ENCODE measurements at regions not wholly inside any gene's neighbourhood (a gene's known extent, or its start where the extent isn't known, plus 50 kb on each side); places are given as distances from the start of the nearest gene placed in this dataset.
"Not testable (repeated sequence)": the region's sequence is repeated elsewhere in the genome, so short reads cannot be mapped to it uniquely, and the experiment has no call there.

DNA sequence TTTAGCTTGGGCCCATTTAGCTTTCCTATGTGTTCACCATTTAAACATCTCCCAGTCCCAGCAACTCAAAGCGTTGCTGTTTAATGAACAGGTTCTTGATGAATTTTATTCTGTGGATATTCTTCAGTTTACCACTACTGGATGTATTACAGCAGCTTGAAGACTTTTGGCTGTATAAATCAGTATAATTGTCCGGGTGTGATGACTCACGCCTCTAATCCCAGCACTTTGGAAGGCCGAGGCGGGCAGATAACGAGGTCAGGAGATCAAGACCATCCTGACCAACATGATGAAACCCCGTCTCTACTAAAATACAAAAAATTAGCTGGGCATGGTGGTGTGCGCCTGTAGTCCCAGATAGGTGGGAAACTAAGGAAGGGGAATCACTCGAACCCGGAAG, 1286.7 kb upstream of the EYS start:
- not testable (repeated sequence) for H3K4me1 ChIP-seq (ENCODE audit: control insufficient read depth in 3 of 3, insufficient read depth in 3 of 3, low read length in 3 of 3); H3K9ac ChIP-seq (ENCODE audit: low read depth in 1 of 3, low read length in 3 of 3); H3K4me3 ChIP-seq (ENCODE audit: low read length in 3 of 3); H3K9me3 ChIP-seq (ENCODE audit: control insufficient read depth in 3 of 3, low read length in 3 of 3); H3K27ac ChIP-seq (ENCODE audit: low read depth, low read length); H3K36me3 ChIP-seq (ENCODE audit: control insufficient read depth in 3 of 3, insufficient read depth in 3 of 3, low read length in 3 of 3); H3K27me3 ChIP-seq (ENCODE audit: control insufficient read depth in 3 of 3, insufficient read depth in 3 of 3, low read length in 3 of 3)

DNA sequence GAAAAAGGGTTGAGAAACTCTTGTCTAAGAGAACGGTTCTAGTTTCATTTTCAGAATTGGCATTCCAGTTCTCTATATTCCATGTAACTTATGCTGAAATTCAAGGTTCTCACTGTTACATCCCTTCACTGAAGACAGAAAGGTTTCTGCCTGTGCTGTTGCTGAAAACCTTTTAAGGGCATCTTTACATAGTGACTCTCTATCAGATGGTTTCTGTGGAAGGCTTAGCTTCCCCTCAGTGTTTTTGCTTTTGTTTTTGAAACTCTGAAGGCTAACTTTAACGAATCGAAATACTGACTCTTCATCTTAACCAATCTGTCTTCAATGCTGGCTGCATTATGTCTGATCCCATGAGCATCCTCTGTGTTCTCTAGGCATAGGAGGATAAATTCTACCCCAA, 1286.2 kb upstream of the EYS start:
- no peaks in the 10 kb centered on the region for H3K27me3 ChIP-seq (ENCODE audit: control insufficient read depth in 3 of 3, insufficient read depth in 3 of 3, low read length in 3 of 3)
- H3K27ac ChIP-seq (ENCODE audit: low read depth, low read length): no peak overlapping the region
- H3K36me3 ChIP-seq (ENCODE audit: control insufficient read depth in 3 of 3, insufficient read depth in 3 of 3, low read length in 3 of 3): no peaks in the 10 kb centered on the region
- no peaks in the 10 kb centered on the region for H3K4me1 ChIP-seq (ENCODE audit: control insufficient read depth in 3 of 3, insufficient read depth in 3 of 3, low read length in 3 of 3)
- H3K9me3 ChIP-seq (ENCODE audit: control insufficient read depth in 3 of 3, low read length in 3 of 3): no peaks in the 10 kb centered on the region
- no peak overlapping the region for H3K4me3 ChIP-seq (ENCODE audit: low read length in 3 of 3)
- no peak overlapping the region for H3K9ac ChIP-seq (ENCODE audit: low read depth in 1 of 3, low read length in 3 of 3)

DNA sequence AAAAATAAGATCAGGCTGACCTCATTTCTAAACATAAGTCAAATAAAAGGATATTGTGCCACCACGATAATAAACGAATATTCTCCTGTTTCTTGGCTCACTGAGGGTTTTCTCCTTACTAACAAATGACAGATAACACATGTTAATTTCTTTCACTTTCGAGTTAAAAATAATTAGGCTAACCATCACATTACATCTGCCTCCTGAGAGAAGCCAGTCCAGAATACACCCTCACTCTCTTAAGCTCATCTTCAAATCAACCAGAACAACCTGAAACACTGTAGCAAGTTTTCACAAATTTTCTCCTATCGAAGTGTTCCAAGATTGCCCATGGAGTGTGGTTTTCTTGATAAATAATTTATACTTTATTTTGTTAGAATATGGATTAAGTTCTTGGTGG, 1285.6 kb upstream of the EYS start:
- H3K4me1 ChIP-seq (ENCODE audit: control insufficient read depth in 3 of 3, insufficient read depth in 3 of 3, low read length in 3 of 3): no peaks in the 10 kb centered on the region
- no peak overlapping the region for H3K4me3 ChIP-seq (ENCODE audit: low read length in 3 of 3)
- no peaks in the 10 kb centered on the region for H3K36me3 ChIP-seq (ENCODE audit: control insufficient read depth in 3 of 3, insufficient read depth in 3 of 3, low read length in 3 of 3)
- no peak overlapping the region for H3K27ac ChIP-seq (ENCODE audit: low read depth, low read length)
- no peaks in the 10 kb centered on the region for H3K27me3 ChIP-seq (ENCODE audit: control insufficient read depth in 3 of 3, insufficient read depth in 3 of 3, low read length in 3 of 3)
- no peak overlapping the region for H3K9ac ChIP-seq (ENCODE audit: low read depth in 1 of 3, low read length in 3 of 3)
- no peaks in the 10 kb centered on the region for H3K9me3 ChIP-seq (ENCODE audit: control insufficient read depth in 3 of 3, low read length in 3 of 3)

DNA sequence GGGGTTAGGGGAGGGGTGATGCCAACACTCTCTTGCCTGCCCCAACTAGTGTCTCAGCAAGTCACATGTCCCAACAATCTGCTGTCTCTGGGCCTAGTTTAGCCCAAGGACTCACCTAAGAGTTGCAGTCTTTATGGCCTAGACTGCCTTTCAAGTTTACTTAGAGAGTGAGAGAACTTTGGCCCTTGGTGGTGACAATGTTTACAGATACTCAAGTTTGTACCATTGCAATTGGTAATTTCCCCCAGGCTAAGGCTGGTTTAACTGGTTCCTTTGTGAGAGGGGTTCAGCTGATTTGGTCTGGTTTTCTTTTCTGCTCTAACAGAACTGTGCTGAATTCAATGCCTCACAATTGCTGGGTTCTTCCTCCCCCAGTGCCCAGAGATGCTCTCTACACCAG, 1279.9 kb upstream of the EYS start:
- Histone ChIP-seq H3K27me3 (ENCODE audit: control insufficient read depth in 3 of 3, insufficient read depth in 3 of 3, low read length in 3 of 3) (no peaks in the 10 kb centered on the region), H3K4me1 (ENCODE audit: control insufficient read depth in 3 of 3, insufficient read depth in 3 of 3, low read length in 3 of 3) (no peaks in the 10 kb centered on the region), H3K9me3 (ENCODE audit: control insufficient read depth in 3 of 3, low read length in 3 of 3) (peaks cover 0 to 4% (median 3%) of the 10 kb centered on the region in 3 donors), H3K36me3 (ENCODE audit: control insufficient read depth in 3 of 3, insufficient read depth in 3 of 3, low read length in 3 of 3) (no peaks in the 10 kb centered on the region), H3K27ac (ENCODE audit: low read depth, low read length) (no peak overlapping the region), H3K4me3 (ENCODE audit: low read length in 3 of 3) (no peak overlapping the region), H3K9ac (ENCODE audit: low read depth in 1 of 3, low read length in 3 of 3) (no peak overlapping the region)

GRCh38 chr6:66985816-66986215, 1278.8 kb upstream of the EYS start:
- Histone ChIP-seq H3K27ac (ENCODE audit: low read depth, low read length) (no peak overlapping the region), H3K4me1 (ENCODE audit: control insufficient read depth in 3 of 3, insufficient read depth in 3 of 3, low read length in 3 of 3) (no peaks in the 10 kb centered on the region), H3K9me3 (ENCODE audit: control insufficient read depth in 3 of 3, low read length in 3 of 3) (peaks cover 0 to 4% (median 3%) of the 10 kb centered on the region in 3 donors), H3K27me3 (ENCODE audit: control insufficient read depth in 3 of 3, insufficient read depth in 3 of 3, low read length in 3 of 3) (no peaks in the 10 kb centered on the region), H3K4me3 (ENCODE audit: low read length in 3 of 3) (no peak overlapping the region), H3K36me3 (ENCODE audit: control insufficient read depth in 3 of 3, insufficient read depth in 3 of 3, low read length in 3 of 3) (no peaks in the 10 kb centered on the region), H3K9ac (ENCODE audit: low read depth in 1 of 3, low read length in 3 of 3) (no peak overlapping the region)

DNA sequence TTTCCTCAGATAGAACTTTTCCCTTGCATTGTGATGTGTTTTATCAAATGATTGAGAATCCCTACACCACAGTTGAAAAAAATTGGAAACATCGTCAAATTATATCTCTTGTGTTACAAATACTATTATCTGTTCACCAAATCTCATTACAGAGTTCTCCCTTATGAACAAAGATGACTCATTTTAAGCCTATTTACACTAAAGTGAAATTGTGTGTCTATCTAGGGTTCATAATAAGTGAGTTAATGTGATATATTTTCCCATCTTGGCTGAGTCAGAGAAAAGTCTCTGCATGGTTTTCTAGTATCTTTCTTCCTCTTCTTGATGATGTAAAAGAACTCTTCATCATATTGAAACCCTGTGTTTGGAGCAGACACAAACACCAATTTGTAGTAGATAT, 1263.3 kb upstream of the EYS start:
- H3K9me3 ChIP-seq (ENCODE audit: control insufficient read depth in 3 of 3, low read length in 3 of 3): no peaks in the 10 kb centered on the region
- H3K9ac ChIP-seq (ENCODE audit: low read depth in 1 of 3, low read length in 3 of 3): no peak overlapping the region
- H3K27me3 ChIP-seq (ENCODE audit: control insufficient read depth in 3 of 3, insufficient read depth in 3 of 3, low read length in 3 of 3): no peaks in the 10 kb centered on the region
- H3K27ac ChIP-seq (ENCODE audit: low read depth, low read length): no peak overlapping the region
- H3K36me3 ChIP-seq (ENCODE audit: control insufficient read depth in 3 of 3, insufficient read depth in 3 of 3, low read length in 3 of 3): no peaks in the 10 kb centered on the region
- no peaks in the 10 kb centered on the region for H3K4me1 ChIP-seq (ENCODE audit: control insufficient read depth in 3 of 3, insufficient read depth in 3 of 3, low read length in 3 of 3)
- no peak overlapping the region for H3K4me3 ChIP-seq (ENCODE audit: low read length in 3 of 3)

GRCh38 chr6:66965227-66965626, 1258.2 kb upstream of the EYS start:
- H3K4me1 ChIP-seq (ENCODE audit: control insufficient read depth in 3 of 3, insufficient read depth in 3 of 3, low read length in 3 of 3): no peaks in the 10 kb centered on the region
- no peak overlapping the region for H3K27ac ChIP-seq (ENCODE audit: low read depth, low read length)
- H3K9ac ChIP-seq (ENCODE audit: low read depth in 1 of 3, low read length in 3 of 3): no peak overlapping the region
- no peaks in the 10 kb centered on the region for H3K36me3 ChIP-seq (ENCODE audit: control insufficient read depth in 3 of 3, insufficient read depth in 3 of 3, low read length in 3 of 3)
- H3K27me3 ChIP-seq (ENCODE audit: control insufficient read depth in 3 of 3, insufficient read depth in 3 of 3, low read length in 3 of 3): no peaks in the 10 kb centered on the region
- H3K4me3 ChIP-seq (ENCODE audit: low read length in 3 of 3): no peak overlapping the region
- no peaks in the 10 kb centered on the region for H3K9me3 ChIP-seq (ENCODE audit: control insufficient read depth in 3 of 3, low read length in 3 of 3)

- Histone ChIP-seq H3K36me3 (ENCODE audit: control insufficient read depth in 3 of 3, insufficient read depth in 3 of 3, low read length in 3 of 3) (no peaks in the 10 kb centered on the region), H3K9ac (ENCODE audit: low read depth in 1 of 3, low read length in 3 of 3) (no peak overlapping the region), H3K4me3 (ENCODE audit: low read length in 3 of 3) (no peak overlapping the region), H3K27me3 (ENCODE audit: control insufficient read depth in 3 of 3, insufficient read depth in 3 of 3, low read length in 3 of 3) (no peaks in the 10 kb centered on the region), H3K9me3 (ENCODE audit: control insufficient read depth in 3 of 3, low read length in 3 of 3) (no peaks in the 10 kb centered on the region), H3K4me1 (ENCODE audit: control insufficient read depth in 3 of 3, insufficient read depth in 3 of 3, low read length in 3 of 3) (no peaks in the 10 kb centered on the region), H3K27ac (ENCODE audit: low read depth, low read length) (no peak overlapping the region)
Measured at GRCh38 chr6:66964216-66964615, 1257.2 kb upstream of the EYS start.

DNA sequence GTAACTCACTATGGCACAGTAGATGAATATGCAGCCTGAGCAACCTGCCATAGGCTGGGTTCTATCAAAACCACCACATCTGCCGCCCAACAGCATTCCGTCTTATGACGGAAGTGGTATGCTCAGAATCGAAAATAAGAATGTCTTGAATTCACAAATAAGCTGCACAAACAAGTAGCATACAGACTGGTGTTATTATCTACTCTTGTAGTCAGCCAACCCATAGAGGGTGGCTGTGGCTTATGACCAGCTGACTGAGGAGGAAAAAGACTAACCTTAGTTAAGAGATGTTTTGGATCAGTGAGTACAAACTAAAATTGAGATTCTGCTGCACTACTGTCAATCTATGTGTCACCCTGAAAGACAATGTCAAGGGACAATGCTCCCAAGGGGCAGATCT, 1255.1 kb upstream of the EYS start:
- no peaks in the 10 kb centered on the region for H3K9me3 ChIP-seq (ENCODE audit: control insufficient read depth in 3 of 3, low read length in 3 of 3)
- no peaks in the 10 kb centered on the region for H3K36me3 ChIP-seq (ENCODE audit: control insufficient read depth in 3 of 3, insufficient read depth in 3 of 3, low read length in 3 of 3)
- H3K4me3 ChIP-seq (ENCODE audit: low read length in 3 of 3): no peak overlapping the region
- H3K27me3 ChIP-seq (ENCODE audit: control insufficient read depth in 3 of 3, insufficient read depth in 3 of 3, low read length in 3 of 3): no peaks in the 10 kb centered on the region
- no peak overlapping the region for H3K9ac ChIP-seq (ENCODE audit: low read depth in 1 of 3, low read length in 3 of 3)
- no peaks in the 10 kb centered on the region for H3K4me1 ChIP-seq (ENCODE audit: control insufficient read depth in 3 of 3, insufficient read depth in 3 of 3, low read length in 3 of 3)
- no peak overlapping the region for H3K27ac ChIP-seq (ENCODE audit: low read depth, low read length)

GRCh38 chr6:66961191-66961590, 1254.2 kb upstream of the EYS start:
- H3K4me3 ChIP-seq (ENCODE audit: low read length in 3 of 3): no peak overlapping the region
- no peaks in the 10 kb centered on the region for H3K36me3 ChIP-seq (ENCODE audit: control insufficient read depth in 3 of 3, insufficient read depth in 3 of 3, low read length in 3 of 3)
- H3K27me3 ChIP-seq (ENCODE audit: control insufficient read depth in 3 of 3, insufficient read depth in 3 of 3, low read length in 3 of 3): no peaks in the 10 kb centered on the region
- H3K9ac ChIP-seq (ENCODE audit: low read depth in 1 of 3, low read length in 3 of 3): no peak overlapping the region
- H3K27ac ChIP-seq (ENCODE audit: low read depth, low read length): no peak overlapping the region
- no peaks in the 10 kb centered on the region for H3K9me3 ChIP-seq (ENCODE audit: control insufficient read depth in 3 of 3, low read length in 3 of 3)
- H3K4me1 ChIP-seq (ENCODE audit: control insufficient read depth in 3 of 3, insufficient read depth in 3 of 3, low read length in 3 of 3): no peaks in the 10 kb centered on the region

DNA sequence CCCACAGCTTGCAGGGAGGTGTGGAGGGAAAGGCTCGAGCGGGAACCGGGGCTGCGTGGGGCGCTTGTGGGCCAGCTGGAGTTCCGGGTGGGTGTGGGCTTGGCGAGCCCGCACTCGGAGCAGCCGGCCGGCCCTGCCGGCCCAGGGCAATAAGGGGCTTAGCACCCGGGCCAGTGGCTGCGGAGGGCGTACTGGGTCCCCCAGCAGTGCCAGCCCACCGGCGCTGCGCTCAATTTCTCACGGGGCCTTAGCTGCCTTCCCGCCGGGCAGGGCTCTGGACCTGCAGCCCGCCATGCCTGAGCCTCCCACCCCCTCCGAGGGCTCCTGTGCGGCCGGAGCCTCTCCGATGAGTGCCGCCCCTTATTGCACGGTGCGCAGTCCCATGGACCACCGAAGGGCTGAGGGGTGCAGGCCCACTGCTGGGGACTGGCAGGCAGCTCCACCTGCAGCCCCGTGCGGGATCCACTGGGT, 1242.2 kb upstream of the EYS start:
- no peaks in the 10 kb centered on the region for H3K27me3 ChIP-seq (ENCODE audit: control insufficient read depth in 3 of 3, insufficient read depth in 3 of 3, low read length in 3 of 3)
- no peak overlapping the region for H3K9ac ChIP-seq (ENCODE audit: low read depth in 1 of 3, low read length in 3 of 3)
- H3K36me3 ChIP-seq (ENCODE audit: control insufficient read depth in 3 of 3, insufficient read depth in 3 of 3, low read length in 3 of 3): no peaks in the 10 kb centered on the region
- H3K27ac ChIP-seq (ENCODE audit: low read depth, low read length): no peak overlapping the region
- no peaks in the 10 kb centered on the region for H3K4me1 ChIP-seq (ENCODE audit: control insufficient read depth in 3 of 3, insufficient read depth in 3 of 3, low read length in 3 of 3)
- no peaks in the 10 kb centered on the region for H3K9me3 ChIP-seq (ENCODE audit: control insufficient read depth in 3 of 3, low read length in 3 of 3)
- no peak overlapping the region for H3K4me3 ChIP-seq (ENCODE audit: low read length in 3 of 3)
